ENCODE measurements at regions not wholly inside any gene's neighbourhood (a gene's known extent, or its start where the extent isn't known, plus 50 kb on each side); places are given as distances from the start of the nearest gene placed in this dataset.

- peak overlapping the region in 1 of 10 donors; percentile 8 for H3K4me3 Mint-ChIP-seq
- no peak for ATAC-seq
- POLR2A ChIA-PET = no interaction called here
Observed at GRCh38 chr9:80086386-80086785, 514.6 kb downstream of the TLE4 start.

GRCh38 chr9:80085668-80086067 lies 513.9 kb downstream of the TLE4 start:
- peaks cover 3 to 18% (median 13%) of the 10 kb centered on the region in 4 donors for H3K4me1 Mint-ChIP-seq
- POLR2A ChIA-PET = no interaction called here
- DNase-seq (no peak), ATAC-seq (no peak)
- no peak overlapping the region for H3K27ac Mint-ChIP-seq
- H3K27me3 Mint-ChIP-seq = peaks cover 0 to 10% (median 0%) of the 10 kb centered on the region in 5 donors
- H3K36me3 Mint-ChIP-seq = peaks cover 0 to 5% (median 0%) of the 10 kb centered on the region in 3 donors
- H3K9me3 Mint-ChIP-seq = peaks cover 0 to 4% (median 0%) of the 10 kb centered on the region in 9 donors
- H3K4me3 Mint-ChIP-seq = no peak overlapping the region

More at GRCh38 chr9:80086386-80086785, 514.6 kb downstream of the TLE4 start:
- no peak for DNase-seq
- H3K27ac Mint-ChIP-seq = no peak overlapping the region
- H3K4me1 Mint-ChIP-seq = peaks cover 3 to 18% (median 13%) of the 10 kb centered on the region in 4 donors
- H3K36me3 Mint-ChIP-seq = no peaks in the 10 kb centered on the region
- peaks cover 0 to 2% (median 0%) of the 10 kb centered on the region in 9 donors for H3K9me3 Mint-ChIP-seq
- peaks cover 0 to 10% (median 0%) of the 10 kb centered on the region in 5 donors for H3K27me3 Mint-ChIP-seq

GRCh38 chr9:80082213-80082612 lies 510.4 kb downstream of the TLE4 start:
- POLR2A ChIA-PET = no interaction called here
- H3K4me1 Mint-ChIP-seq = peaks cover 1 to 15% (median 10%) of the 10 kb centered on the region in 4 donors
- H3K27me3 Mint-ChIP-seq = no peaks in the 10 kb centered on the region
- ATAC-seq (no peak), DNase-seq (no peak)
- H3K4me3 Mint-ChIP-seq = no peak overlapping the region
- peaks cover 0 to 5% (median 0%) of the 10 kb centered on the region in 3 donors for H3K36me3 Mint-ChIP-seq
- peak overlapping the region in 1 of 10 donors; percentile 23 for H3K27ac Mint-ChIP-seq
- H3K9me3 Mint-ChIP-seq = peaks cover 0 to 4% (median 0%) of the 10 kb centered on the region in 9 donors

GRCh38 chr9:80078826-80079225 lies 507.1 kb downstream of the TLE4 start:
- DNase-seq (no peak), ATAC-seq (no peak)
- POLR2A ChIA-PET = no interaction called here
- Mint-ChIP-seq H3K27me3 (peaks cover 0 to 3% (median 0%) of the 10 kb centered on the region in 5 donors), H3K9me3 (peaks cover 0 to 4% (median 0%) of the 10 kb centered on the region in 9 donors), H3K36me3 (peaks cover 0 to 5% (median 0%) of the 10 kb centered on the region in 3 donors), H3K4me1 (peaks cover 0 to 5% (median 0%) of the 10 kb centered on the region in 4 donors), H3K27ac (no peak overlapping the region), H3K4me3 (no peak overlapping the region)

GRCh38 chr9:80077059-80077458 lies 505.3 kb downstream of the TLE4 start:
- Mint-ChIP-seq H3K4me3 (no peak overlapping the region), H3K27me3 (peaks cover 0 to 3% (median 0%) of the 10 kb centered on the region in 5 donors), H3K27ac (no peak overlapping the region), H3K9me3 (peaks cover 0 to 4% (median 0%) of the 10 kb centered on the region in 9 donors), H3K36me3 (peaks cover 0 to 5% (median 0%) of the 10 kb centered on the region in 3 donors), H3K4me1 (peaks cover 0 to 5% (median 0%) of the 10 kb centered on the region in 4 donors)
- DNase-seq = no peak
- ATAC-seq = no peak
- POLR2A ChIA-PET = no interaction called here

GRCh38 chr9:80076162-80076561 lies 504.4 kb downstream of the TLE4 start:
- POLR2A ChIA-PET = no interaction called here
- H3K4me3 Mint-ChIP-seq = no peak overlapping the region
- H3K27ac Mint-ChIP-seq = peak overlapping the region in 1 of 10 donors; percentile 11
- DNase-seq (no peak), ATAC-seq (no peak)
- H3K36me3 Mint-ChIP-seq = peaks cover 0 to 5% (median 0%) of the 10 kb centered on the region in 3 donors
- peaks cover 0 to 5% (median 0%) of the 10 kb centered on the region in 4 donors for H3K4me1 Mint-ChIP-seq
- H3K27me3 Mint-ChIP-seq = peaks cover 0 to 3% (median 0%) of the 10 kb centered on the region in 5 donors
- H3K9me3 Mint-ChIP-seq = peaks cover 0 to 4% (median 0%) of the 10 kb centered on the region in 9 donors

GRCh38 chr9:80074439-80074838 lies 502.7 kb downstream of the TLE4 start:
- ATAC-seq (no peak), DNase-seq (no peak)
- POLR2A ChIA-PET = no interaction called here
- peaks cover 0 to 3% (median 0%) of the 10 kb centered on the region in 5 donors for H3K27me3 Mint-ChIP-seq
- peaks cover 0 to 2% (median 0%) of the 10 kb centered on the region in 9 donors for H3K9me3 Mint-ChIP-seq
- H3K27ac Mint-ChIP-seq = no peak overlapping the region
- H3K36me3 Mint-ChIP-seq = no peaks in the 10 kb centered on the region
- peaks cover 0 to 10% (median 0%) of the 10 kb centered on the region in 4 donors for H3K4me1 Mint-ChIP-seq
- no peak overlapping the region for H3K4me3 Mint-ChIP-seq

- H3K4me1 Mint-ChIP-seq = peaks cover 0 to 10% (median 0%) of the 10 kb centered on the region in 4 donors
- DNase-seq (no peak), ATAC-seq (no peak)
- POLR2A ChIA-PET = no interaction called here
- peaks cover 0 to 4% (median 0%) of the 10 kb centered on the region in 9 donors for H3K9me3 Mint-ChIP-seq
- H3K4me3 Mint-ChIP-seq = no peak overlapping the region
- H3K27ac Mint-ChIP-seq = no peak overlapping the region
- peaks cover 0 to 17% (median 3%) of the 10 kb centered on the region in 5 donors for H3K27me3 Mint-ChIP-seq
- H3K36me3 Mint-ChIP-seq = no peaks in the 10 kb centered on the region
Observed at GRCh38 chr9:80072451-80072850, 500.7 kb downstream of the TLE4 start.

- H3K36me3 Mint-ChIP-seq = no peaks in the 10 kb centered on the region
- H3K4me3 Mint-ChIP-seq = no peak overlapping the region
- peaks cover 0 to 18% (median 3%) of the 10 kb centered on the region in 5 donors for H3K27me3 Mint-ChIP-seq
- H3K4me1 Mint-ChIP-seq = peaks cover 0 to 5% (median 0%) of the 10 kb centered on the region in 4 donors
- no peak overlapping the region for H3K27ac Mint-ChIP-seq
- peaks cover 0 to 4% (median 0%) of the 10 kb centered on the region in 9 donors for H3K9me3 Mint-ChIP-seq
- POLR2A ChIA-PET = no interaction called here
- no peak for DNase-seq
- no peak for ATAC-seq
Observed at GRCh38 chr9:80070071-80070742, 498.4 kb downstream of the TLE4 start.

GRCh38 chr9:80066931-80067330 lies 495.2 kb downstream of the TLE4 start:
- peaks cover 0 to 4% (median 0%) of the 10 kb centered on the region in 9 donors for H3K9me3 Mint-ChIP-seq
- no peak overlapping the region for H3K4me3 Mint-ChIP-seq
- POLR2A ChIA-PET = no interaction called here
- no peak overlapping the region for H3K27ac Mint-ChIP-seq
- H3K4me1 Mint-ChIP-seq = peaks cover 0 to 5% (median 0%) of the 10 kb centered on the region in 4 donors
- H3K36me3 Mint-ChIP-seq = no peaks in the 10 kb centered on the region
- peaks cover 0 to 18% (median 3%) of the 10 kb centered on the region in 5 donors for H3K27me3 Mint-ChIP-seq
- no peak for ATAC-seq
- DNase-seq = no peak

- POLR2A ChIA-PET = no interaction called here
- DNase-seq (no peak), ATAC-seq (no peak)
- no peak overlapping the region for H3K27ac Mint-ChIP-seq
- no peak overlapping the region for H3K4me3 Mint-ChIP-seq
- no peaks in the 10 kb centered on the region for H3K4me1 Mint-ChIP-seq
- peaks cover 0 to 8% (median 1%) of the 10 kb centered on the region in 9 donors for H3K9me3 Mint-ChIP-seq
- peaks cover 0 to 4% (median 0%) of the 10 kb centered on the region in 3 donors for H3K36me3 Mint-ChIP-seq
- H3K27me3 Mint-ChIP-seq = peaks cover 0 to 2% (median 0%) of the 10 kb centered on the region in 5 donors
Observed at GRCh38 chr9:80062567-80062966, 490.8 kb downstream of the TLE4 start.

GRCh38 chr9:80061940-80062339 lies 490.2 kb downstream of the TLE4 start:
- Mint-ChIP-seq H3K4me3 (no peak overlapping the region), H3K4me1 (no peaks in the 10 kb centered on the region), H3K36me3 (peaks cover 0 to 4% (median 0%) of the 10 kb centered on the region in 3 donors), H3K27ac (no peak overlapping the region), H3K27me3 (no peaks in the 10 kb centered on the region), H3K9me3 (peaks cover 0 to 10% (median 3%) of the 10 kb centered on the region in 9 donors)
- no peak for ATAC-seq
- POLR2A ChIA-PET = no interaction called here
- DNase-seq = no peak

GRCh38 chr9:80061096-80061495 lies 489.3 kb downstream of the TLE4 start:
- no peak for ATAC-seq
- Mint-ChIP-seq H3K27ac (no peak overlapping the region), H3K4me1 (no peaks in the 10 kb centered on the region), H3K27me3 (no peaks in the 10 kb centered on the region), H3K36me3 (peaks cover 0 to 4% (median 0%) of the 10 kb centered on the region in 3 donors), H3K9me3 (peaks cover 0 to 19% (median 6%) of the 10 kb centered on the region in 9 donors), H3K4me3 (no peak overlapping the region)
- POLR2A ChIA-PET = no interaction called here
- no peak for DNase-seq

Data from naive thymus-derived CD8-positive, alpha-beta T cell (primary cell).